OCI-LY7 (cell line): ENCODE measurements at regions not wholly inside any gene's neighbourhood (a gene's known extent, or its start where the extent isn't known, plus 50 kb on each side); places are given as distances from the start of the nearest gene placed in this dataset.

ENCODE experiments used
- BruUV-seq: library from RNA; stranded (reverse); fragments of 400-500 nt; replicated peaks from 2 replicates; lab custom pipeline; 2021; lab: Mats Ljungman, UMichigan
- CTCF ChIA-PET: fragments of 300-600 bp; sonication (Branson Sonifier 250); formaldehyde crosslinking; loops from one replicate; lab custom pipeline; 2022; ENCODE audit warnings: antibody characterized with exemption; ENCODE audit not compliant: unreplicated experiment; lab: Charles Lee
- POLR2A ChIA-PET: fragments of 300-600 bp; sonication (Branson Sonifier 250); formaldehyde crosslinking; loops from one replicate; lab custom pipeline; 2022; ENCODE audit warnings: antibody characterized with exemption; lab: Charles Lee
- DNase-seq: peaks from one replicate; pipeline ENCODE4 v3.0.0-alpha.2; 2015; ENCODE audit warnings: low spot score
- H2AFZ ChIP-seq: fragments of 200-600 bp; sonication (generic), shearing (Covaris generic); 2 replicates; pipeline ENCODE4 v1.6.1; 2014; ENCODE audit warnings: mild to moderate bottlenecking, antibody characterized with exemption, low read length, moderate library complexity
- H3K27ac ChIP-seq: fragments of 200-600 bp; sonication (generic); 2 replicates; pipeline ENCODE4 v1.5.1; 2014; ENCODE audit warnings: mixed run types, low read depth, mild to moderate bottlenecking, moderate library complexity, low read length, inconsistent platforms; ENCODE audit not compliant: poor library complexity, severe bottlenecking
- H3K36me3 ChIP-seq: fragments of 200-600 bp; sonication (generic); 2 replicates; pipeline ENCODE4 v1.6.1; 2014; ENCODE audit warnings: mild to moderate bottlenecking, antibody characterized with exemption, low read length, moderate library complexity, mixed read lengths; ENCODE audit not compliant: insufficient read depth
- H3K4me1 ChIP-seq: fragments of 200-600 bp; sonication (generic); 2 replicates; pipeline ENCODE4 v1.5.1; 2014; ENCODE audit warnings: mild to moderate bottlenecking, low read length; ENCODE audit not compliant: insufficient read depth, poor library complexity, severe bottlenecking
- H3K4me2 ChIP-seq: fragments of 200-600 bp; sonication (generic); 2 replicates; pipeline ENCODE4 v1.6.1; 2014; ENCODE audit warnings: mild to moderate bottlenecking, low read length
- H3K4me3 ChIP-seq: fragments of 200-600 bp; sonication (generic); 2 replicates; pipeline ENCODE4 v1.5.1; 2014; ENCODE audit warnings: mild to moderate bottlenecking, low read depth, low read length; ENCODE audit not compliant: poor library complexity, severe bottlenecking
- H3K79me2 ChIP-seq: fragments of 200-600 bp; sonication (generic); 2 replicates; pipeline ENCODE4 v1.6.1; 2016; ENCODE audit warnings: low read depth, mild to moderate bottlenecking, low read length, moderate library complexity, mixed read lengths; ENCODE audit not compliant: insufficient read depth
- H3K9me2 ChIP-seq: fragments of 200-600 bp; sonication (generic); 2 replicates; pipeline ENCODE4 v1.6.1; 2016; ENCODE audit warnings: mild to moderate bottlenecking, low read length, mixed read lengths; ENCODE audit not compliant: insufficient read depth
- H3K9me3 ChIP-seq: fragments of 200-600 bp; sonication (generic); 2 replicates; pipeline ENCODE4 v1.6.1; 2014; ENCODE audit warnings: mild to moderate bottlenecking, mixed run types, low read length, mixed read lengths
- H4K20me1 ChIP-seq: fragments of 200-600 bp; sonication (generic); 2 replicates; pipeline ENCODE4 v1.6.1; 2014; ENCODE audit warnings: mild to moderate bottlenecking, antibody characterized with exemption, low read length, moderate library complexity, mixed read lengths; ENCODE audit not compliant: insufficient read depth
- EZH2phosphoT487 ChIP-seq: fragments of 200-600 bp; sonication (generic); IDR thresholded peaks from 2 replicates; pipeline ENCODE4 v1.6.1; 2018; ENCODE audit warnings: low read depth, borderline replicate concordance, mild to moderate bottlenecking, mixed run types, antibody characterized with exemption, low read length, moderate library complexity, mixed read lengths
- intact Hi-C: fragments of 100-400 bp; cut with micrococcal nuclease; formaldehyde crosslinking; loops from one replicate; pipeline ENCODE4 v1.10.0; 2022; ENCODE audit not compliant: unreplicated experiment
- TF ChIP-seq, protein P1 (sequence below): fragments of 200-600 bp; sonication (generic); conservative IDR thresholded peaks from 2 replicates; pipeline ENCODE4 v1.5.1; 2014; ENCODE audit warnings: mild to moderate bottlenecking, antibody characterized with exemption, low read length, moderate library complexity, mixed read lengths

DNA sequence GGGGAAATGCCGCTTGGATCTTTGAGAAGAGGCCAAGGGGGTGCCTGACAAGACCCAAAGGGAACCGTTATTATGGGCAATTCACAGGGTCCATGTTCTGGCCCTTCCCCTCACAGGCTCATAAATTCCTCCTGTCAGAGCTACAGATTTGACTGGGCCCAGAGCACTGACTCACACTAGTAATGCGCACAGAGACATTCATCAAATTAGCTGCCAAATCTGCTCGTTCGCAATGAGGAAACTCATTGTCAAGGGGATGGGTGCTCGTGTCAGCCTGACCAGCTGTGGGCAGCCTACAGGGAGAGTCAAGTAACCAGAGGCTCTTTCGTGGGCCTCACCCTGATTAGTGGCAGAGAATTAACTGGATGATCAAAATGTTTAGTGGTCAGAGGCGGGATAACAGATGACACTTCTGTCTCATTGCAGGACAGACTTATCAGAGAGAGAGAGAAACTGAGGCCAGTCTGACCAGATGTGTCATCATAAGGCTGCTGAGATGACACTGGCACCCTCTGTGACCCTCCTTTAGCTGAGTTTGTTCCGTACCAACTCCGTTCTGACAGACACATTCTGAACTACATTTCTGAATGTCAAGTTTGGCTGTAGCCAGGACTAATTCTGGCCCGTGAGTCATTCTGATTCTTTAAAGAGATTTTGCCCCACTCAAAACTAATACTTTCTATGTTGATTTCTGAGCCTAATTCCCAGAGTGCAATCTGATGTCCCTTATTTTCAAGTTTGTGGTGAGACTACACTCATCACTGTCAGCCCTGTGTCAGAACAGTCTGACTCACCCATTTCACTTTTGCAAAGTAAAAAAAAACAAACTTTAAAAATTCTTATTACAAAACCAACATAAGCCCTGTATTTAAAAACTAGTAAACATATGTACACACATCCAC lies 377.1 kb downstream of the ACTL7B start:
- H3K4me1 ChIP-seq = no peaks in the 10 kb centered on the region
- no peaks in the 10 kb centered on the region for H3K9me2 ChIP-seq
- BruUV-seq = no TSS peak
- no peaks in the 10 kb centered on the region for H3K36me3 ChIP-seq
- TF ChIP-seq EZH2phosphoT487 = no peak
- TF ChIP-seq, protein P1, sequence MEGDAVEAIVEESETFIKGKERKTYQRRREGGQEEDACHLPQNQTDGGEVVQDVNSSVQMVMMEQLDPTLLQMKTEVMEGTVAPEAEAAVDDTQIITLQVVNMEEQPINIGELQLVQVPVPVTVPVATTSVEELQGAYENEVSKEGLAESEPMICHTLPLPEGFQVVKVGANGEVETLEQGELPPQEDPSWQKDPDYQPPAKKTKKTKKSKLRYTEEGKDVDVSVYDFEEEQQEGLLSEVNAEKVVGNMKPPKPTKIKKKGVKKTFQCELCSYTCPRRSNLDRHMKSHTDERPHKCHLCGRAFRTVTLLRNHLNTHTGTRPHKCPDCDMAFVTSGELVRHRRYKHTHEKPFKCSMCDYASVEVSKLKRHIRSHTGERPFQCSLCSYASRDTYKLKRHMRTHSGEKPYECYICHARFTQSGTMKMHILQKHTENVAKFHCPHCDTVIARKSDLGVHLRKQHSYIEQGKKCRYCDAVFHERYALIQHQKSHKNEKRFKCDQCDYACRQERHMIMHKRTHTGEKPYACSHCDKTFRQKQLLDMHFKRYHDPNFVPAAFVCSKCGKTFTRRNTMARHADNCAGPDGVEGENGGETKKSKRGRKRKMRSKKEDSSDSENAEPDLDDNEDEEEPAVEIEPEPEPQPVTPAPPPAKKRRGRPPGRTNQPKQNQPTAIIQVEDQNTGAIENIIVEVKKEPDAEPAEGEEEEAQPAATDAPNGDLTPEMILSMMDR = no peak
- ChIA-PET POLR2A (no interaction called here), CTCF (interaction anchor here (0.6 kb wide), 1 partner anchor 80 kb away, joined by 3 read pairs; no protein-coding TSS in a partner anchor)
- H3K4me3 ChIP-seq = no peak overlapping the region
- H4K20me1 ChIP-seq = no peaks in the 10 kb centered on the region
- DNase-seq = no peak
- intact Hi-C loops = no loop called here
- H3K79me2 ChIP-seq = no peaks in the 10 kb centered on the region
- H3K4me2 ChIP-seq = no peak overlapping the region
- no peaks in the 10 kb centered on the region for H3K9me3 ChIP-seq
- no peak overlapping the region for H2AFZ ChIP-seq
- H3K27ac ChIP-seq = no peak overlapping the region

DNA sequence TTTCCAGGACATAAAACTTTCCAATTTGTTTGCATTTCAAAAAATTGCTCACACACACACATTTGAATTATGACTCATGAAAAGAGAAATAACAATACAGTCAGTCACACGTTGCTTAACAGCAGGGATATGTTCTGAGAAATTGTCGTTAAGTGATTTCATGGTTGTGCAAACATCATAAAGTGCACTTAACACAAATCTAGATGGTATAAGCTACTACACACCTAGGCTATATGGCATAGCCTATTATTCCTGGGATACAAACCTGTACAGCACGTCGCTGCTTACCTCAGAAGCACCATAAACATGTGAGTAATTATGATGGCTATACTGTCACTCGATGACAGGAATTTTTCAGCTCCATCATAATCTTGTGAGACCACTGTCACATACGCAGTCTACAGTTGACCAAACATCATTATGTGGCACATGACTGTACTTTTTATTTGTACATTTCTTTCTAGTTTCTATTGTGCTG lies 378.2 kb downstream of the ACTL7B start:
- H3K4me2 ChIP-seq = no peak overlapping the region
- BruUV-seq = no TSS peak
- DNase-seq = no peak
- TF ChIP-seq, protein P1 = no peak
- no peak for TF ChIP-seq EZH2phosphoT487
- POLR2A ChIA-PET = no interaction called here
- no peaks in the 10 kb centered on the region for H3K9me3 ChIP-seq
- H3K79me2 ChIP-seq = no peaks in the 10 kb centered on the region
- H3K27ac ChIP-seq = no peak overlapping the region
- no peaks in the 10 kb centered on the region for H3K9me2 ChIP-seq
- H2AFZ ChIP-seq = no peak overlapping the region
- no peaks in the 10 kb centered on the region for H3K4me1 ChIP-seq
- no peaks in the 10 kb centered on the region for H4K20me1 ChIP-seq
- intact Hi-C loops = no loop called here
- no peaks in the 10 kb centered on the region for H3K36me3 ChIP-seq
- H3K4me3 ChIP-seq = no peak overlapping the region
- CTCF ChIA-PET = no interaction called here

DNA sequence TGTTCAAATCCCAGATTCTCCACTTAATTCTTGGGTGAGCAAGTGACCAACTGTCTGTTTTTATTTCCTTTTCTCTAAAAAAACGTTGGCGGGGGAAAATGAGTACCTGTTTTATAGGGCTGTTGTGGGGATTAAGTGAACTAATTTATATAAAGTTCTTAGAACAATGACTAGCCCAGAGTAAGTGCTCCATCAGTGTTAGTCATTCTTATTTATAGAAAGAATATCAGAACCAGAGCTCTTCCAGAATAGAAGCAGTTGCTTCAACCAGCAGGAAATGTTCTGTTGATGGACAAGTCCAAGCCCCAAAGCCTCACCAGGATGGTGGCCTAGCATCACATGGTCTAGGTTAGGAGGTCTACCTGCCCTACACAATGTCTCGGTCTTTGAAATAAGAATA lies 379.2 kb downstream of the ACTL7B start:
- Histone ChIP-seq H3K79me2 (no peaks in the 10 kb centered on the region), H3K9me3 (no peaks in the 10 kb centered on the region), H3K27ac (no peak overlapping the region), H3K4me3 (no peak overlapping the region), H4K20me1 (no peaks in the 10 kb centered on the region), H3K9me2 (no peaks in the 10 kb centered on the region), H3K36me3 (no peaks in the 10 kb centered on the region), H2AFZ (no peak overlapping the region), H3K4me2 (no peak overlapping the region), H3K4me1 (no peaks in the 10 kb centered on the region)
- intact Hi-C loops = no loop called here
- no peak for DNase-seq
- no peak for TF ChIP-seq EZH2phosphoT487
- TF ChIP-seq, protein P1 = no peak
- ChIA-PET CTCF (no interaction called here), POLR2A (no interaction called here)
- no TSS peak for BruUV-seq
